Stomach (tissue), 8 donors: ENCODE measurements at regions not wholly inside any gene's neighbourhood (a gene's known extent, or its start where the extent isn't known, plus 50 kb on each side); places are given as distances from the start of the nearest gene placed in this dataset.
"Not testable (repeated sequence)": the region's sequence is repeated elsewhere in the genome, so short reads cannot be mapped to it uniquely, and the experiment has no call there.

ENCODE experiments used
- DNase-seq, 2 donors: peaks; one replicate each; pipeline versions ENCODE4 v3.0.0 to v3.0.0-alpha.2; 2013 to 2019
- H3K27ac ChIP-seq, 5 donors: fragments of 200-600 bp in 4 of 5; sonication (generic) in 4 of 5; one replicate each; pipeline ENCODE4 v1.5.1; 2013 to 2019; ENCODE audit warnings: mild to moderate bottlenecking in 1 of 5, moderate library complexity in 1 of 5
- H3K27me3 ChIP-seq, 3 donors: fragments of 200-600 bp; sonication (generic); one replicate each; pipeline ENCODE4 v1.5.1; 2017 to 2019; ENCODE audit warnings: mixed run types in 1 of 3
- H3K36me3 ChIP-seq, 4 donors: fragments of 200-600 bp; sonication (generic); 1 replicate in 3 of 4; 2 replicates in 1 of 4; pipeline ENCODE4 v1.5.1; 2016 to 2019
- H3K4me1 ChIP-seq, 4 donors: fragments of 200-600 bp; sonication (generic); one replicate each; pipeline ENCODE4 v1.5.1; 2016 to 2019
- H3K4me3 ChIP-seq, 4 donors: fragments of 200-600 bp; sonication (generic) in 3 of 4; one replicate each; pipeline ENCODE4 v1.5.1; 2016 to 2019; ENCODE audit warnings: mild to moderate bottlenecking in 1 of 4
- H3K9me3 ChIP-seq, 4 donors: fragments of 200-600 bp; sonication (generic); one replicate each; pipeline ENCODE4 v1.5.1; 2016 to 2019
- CTCF ChIP-seq, 7 experiments: fragments of 450-650 bp in 4 of 7; fragments of 200-600 bp in 3 of 7; sonication (generic) in 3 of 7; IDR thresholded peaks; one replicate each; pipeline ENCODE4 v1.5.1; 2016 to 2019; ENCODE audit warnings: antibody characterized with exemption in 7 of 7, control low read depth in 2 of 7, mild to moderate bottlenecking in 1 of 7
- EP300 ChIP-seq: sonication (generic); formaldehyde crosslinking; IDR thresholded peaks from one replicate; pipeline ENCODE4 v1.6.1; 2017; ENCODE audit warnings: antibody characterized with exemption
- POLR2A ChIP-seq, 4 donors: fragments of 450-650 bp; IDR thresholded peaks; one replicate each; pipeline ENCODE4 v1.6.1; 2016; ENCODE audit warnings: antibody characterized with exemption in 4 of 4, control low read depth in 2 of 4, mild to moderate bottlenecking in 1 of 4, moderate library complexity in 1 of 4
- POLR2AphosphoS5 ChIP-seq, 3 donors: sonication (generic); formaldehyde crosslinking; IDR thresholded peaks; one replicate each; pipeline ENCODE4 v1.6.1; 2016; ENCODE audit warnings: antibody characterized with exemption in 3 of 3
- WGBS, 5 donors: extraction: QIAGEN DNeasy Blood & Tissue Kit in 3 of 5; methylation state at CpG; one replicate each; pipeline versions ENCODE4 v1.1.5 to v1.1.7; 2013 to 2018; 5-methylcytosine and 5-hydroxymethylcytosine counted together
- intact Hi-C: fragments of 100-400 bp; cut with DNase I; formaldehyde crosslinking; loops from one replicate; pipeline ENCODE4 v1.15.1; 2023; ENCODE audit warnings: low total_unique reads
- donor health status: healthy with polysubstance abuse.
- donor health status: Bipolar disorder and iron deficiency.
- donor health status: healthy.

GRCh38 chr2:138272524-138273195 is 228.9 kb upstream of the SPOPL start:
- H3K27me3 ChIP-seq: no peaks in the 10 kb centered on the region
- no peak overlapping the region for H3K4me3 ChIP-seq
- 65 to 77% (median 71%) methylated on average over 4 of the region's 4 CpGs for WGBS, 5 donors
- TF ChIP-seq EP300 (no peak), POLR2AphosphoS5 (IDR thresholded peaks at IDR 0.05) (no peak), POLR2A (IDR thresholded peaks at IDR 0.05) (no peak), CTCF (IDR thresholded peaks at IDR 0.05) (no peak)
- peaks cover 10 to 39% (median 20%) of the 10 kb centered on the region in 4 donors for H3K4me1 ChIP-seq
- DNase-seq: no peak
- intact Hi-C loops: no loop called here
- no peaks in the 10 kb centered on the region for H3K9me3 ChIP-seq
- H3K36me3 ChIP-seq: no peaks in the 10 kb centered on the region
- no peak overlapping the region for H3K27ac ChIP-seq

- peaks cover 10 to 40% (median 20%) of the 10 kb centered on the region in 4 donors for H3K4me1 ChIP-seq
- DNase-seq, H3K27me3 ChIP-seq, H3K36me3 ChIP-seq, intact Hi-C loops, H3K4me3 ChIP-seq, H3K9me3 ChIP-seq, H3K27ac ChIP-seq: not testable (repeated sequence)
- WGBS, 5 donors: 94 to 99% (median 97%) methylated on average over 12 of the region's 12 CpGs
These were observed 228.3 kb upstream of the SPOPL start for GRCh38 chr2:138273280-138273679.

GRCh38 chr2:138274421-138275291 is 226.9 kb upstream of the SPOPL start:
- Histone ChIP-seq H3K36me3 (no peaks in the 10 kb centered on the region), H3K27ac (peak overlapping the region in 4 of 5 donors; percentile 18 to 73 (median 53)), H3K9me3 (no peaks in the 10 kb centered on the region), H3K4me3 (no peak overlapping the region), H3K27me3 (no peaks in the 10 kb centered on the region), H3K4me1 (peaks cover 10 to 40% (median 20%) of the 10 kb centered on the region in 4 donors)
- TF ChIP-seq CTCF (IDR thresholded peaks at IDR 0.05) (no peak), POLR2AphosphoS5 (IDR thresholded peaks at IDR 0.05) (no peak), POLR2A (IDR thresholded peaks at IDR 0.05) (no peak), EP300 (no peak)
- DNase-seq: no peak
- intact Hi-C loops: no loop called here
- WGBS, 5 donors: 60 to 83% (median 71%) methylated on average over 3 of the region's 3 CpGs

- no peak for DNase-seq
- Histone ChIP-seq H3K4me1 (peaks cover 10 to 40% (median 20%) of the 10 kb centered on the region in 4 donors), H3K36me3 (no peaks in the 10 kb centered on the region), H3K9me3 (no peaks in the 10 kb centered on the region), H3K27me3 (no peaks in the 10 kb centered on the region), H3K4me3 (no peak overlapping the region), H3K27ac (peak overlapping the region; percentile 11 to 73 (median 34))
- TF ChIP-seq EP300: no peak
- TF ChIP-seq POLR2A (IDR thresholded peaks at IDR 0.05): no peak
- TF ChIP-seq POLR2AphosphoS5 (IDR thresholded peaks at IDR 0.05): no peak
- no peak for TF ChIP-seq CTCF (IDR thresholded peaks at IDR 0.05)
- 49 to 64% (median 57%) methylated on average over 2 of the region's 2 CpGs for WGBS, 5 donors
- intact Hi-C loops: no loop called here
These were observed 226.3 kb upstream of the SPOPL start for GRCh38 chr2:138275292-138275690.
